DND-41 (cell line): ENCODE measurements at regions not wholly inside any gene's neighbourhood (a gene's known extent, or its start where the extent isn't known, plus 50 kb on each side); places are given as distances from the start of the nearest gene placed in this dataset.

Experiments
- ATAC-seq: fragments of 200-7000 bp; cut with Tn5 transposase; 3 replicates; pipeline ENCODE4 v1.9.1; 2021; ENCODE audit warnings: low read depth; ENCODE audit not compliant: insufficient read depth
- DNase-seq: peaks from one replicate; pipeline ENCODE4 v3.0.0-alpha.2; 2020
- H2AFZ ChIP-seq: 2 replicates; pipeline ENCODE4 v1.6.0; 2012; ENCODE audit warnings: low read depth, low read length
- H3K27ac ChIP-seq: 2 replicates; pipeline ENCODE4 v1.5.1; 2012; ENCODE audit warnings: low read length, inconsistent platforms
- H3K27me3 ChIP-seq: fragments of 200-600 bp; sonication (generic); 2 replicates; pipeline ENCODE4 v1.6.0; 2012; ENCODE audit warnings: low read length, mild to moderate bottlenecking, inconsistent platforms; ENCODE audit not compliant: insufficient read depth, poor library complexity
- H3K36me3 ChIP-seq: 2 replicates; pipeline ENCODE4 v1.5.1; 2012; ENCODE audit warnings: low read length, inconsistent platforms; ENCODE audit not compliant: insufficient read depth
- H3K4me1 ChIP-seq: 2 replicates; pipeline ENCODE4 v1.5.1; 2012; ENCODE audit warnings: mild to moderate bottlenecking, low read length; ENCODE audit not compliant: insufficient read depth
- H3K4me2 ChIP-seq: 2 replicates; pipeline ENCODE4 v1.6.0; 2012; ENCODE audit warnings: mild to moderate bottlenecking, moderate library complexity, low read length, inconsistent platforms; ENCODE audit not compliant: insufficient read depth
- H3K4me3 ChIP-seq, 2 experiments: fragments of 200-600 bp in 1 of 2; shearing (Covaris generic) in 1 of 2; 2 replicates each; pipeline ENCODE4 v1.5.1; 2012 to 2016; ENCODE audit warnings: inconsistent platforms in 2 of 2, low read length in 2 of 2, mild to moderate bottlenecking in 2 of 2, low read depth in 1 of 2, moderate library complexity in 1 of 2
- H3K79me2 ChIP-seq: 2 replicates; pipeline ENCODE4 v1.6.0; 2012; ENCODE audit warnings: low read length, inconsistent platforms; ENCODE audit not compliant: insufficient read depth
- H3K9ac ChIP-seq: 2 replicates; pipeline ENCODE4 v1.6.0; 2012; ENCODE audit warnings: low read depth, mild to moderate bottlenecking, inconsistent platforms, low read length, moderate library complexity
- H3K9me3 ChIP-seq: 2 replicates; pipeline ENCODE4 v1.5.1; 2012; ENCODE audit warnings: low read length, moderate library complexity, mild to moderate bottlenecking, inconsistent platforms; ENCODE audit not compliant: insufficient read depth, severe bottlenecking
- H4K20me1 ChIP-seq: 2 replicates; pipeline ENCODE4 v1.6.0; 2012; ENCODE audit warnings: low read length; ENCODE audit not compliant: insufficient read depth
- EZH2 ChIP-seq: IDR thresholded peaks from 3 replicates; pipeline ENCODE4 v1.6.1; 2012; ENCODE audit warnings: borderline replicate concordance, low read depth, mild to moderate bottlenecking, moderate library complexity, low read length, inconsistent platforms; ENCODE audit not compliant: severe bottlenecking
- TF ChIP-seq, protein P1 (sequence below): IDR thresholded peaks from 2 replicates; pipeline ENCODE4 v1.5.1; 2012; ENCODE audit warnings: borderline replicate concordance, low read length, moderate library complexity, mild to moderate bottlenecking; ENCODE audit not compliant: poor library complexity, severe bottlenecking; ENCODE audit errors: extremely low read depth

DNA sequence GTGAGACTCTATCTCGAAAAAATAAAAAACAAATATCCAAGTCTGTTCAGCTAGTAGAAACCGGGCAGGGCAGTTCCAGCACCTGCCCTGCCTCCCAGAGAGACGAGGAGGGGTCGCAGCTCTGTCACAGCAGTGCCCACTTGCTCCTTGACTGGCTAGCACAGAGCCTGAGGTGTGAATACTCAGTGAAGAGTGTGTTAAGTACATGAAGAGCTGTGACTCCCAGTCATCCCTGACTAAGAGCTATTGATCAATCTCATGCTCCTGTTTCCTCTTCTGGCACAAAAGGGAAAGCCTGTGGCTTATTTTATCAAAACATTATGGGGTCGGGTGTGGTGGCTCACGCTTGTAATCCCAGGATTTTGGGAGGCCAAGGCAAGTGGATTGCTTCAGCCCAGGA lies 83.0 kb upstream of the FZD7 start:
- Histone ChIP-seq H3K9me3 (no peaks in the 10 kb centered on the region), H3K36me3 (no peaks in the 10 kb centered on the region), H3K27ac (no peak overlapping the region), H2AFZ (no peak overlapping the region), H3K4me1 (no peaks in the 10 kb centered on the region), H4K20me1 (no peaks in the 10 kb centered on the region), H3K4me3 (no peak overlapping the region), H3K79me2 (no peaks in the 10 kb centered on the region), H3K27me3 (peaks cover 2% of the 10 kb centered on the region), H3K4me2 (no peak overlapping the region), H3K9ac (no peak overlapping the region)
- DNase-seq, result no peak
- ATAC-seq, result no peak
- TF ChIP-seq EZH2, result no peak
- TF ChIP-seq, protein P1, sequence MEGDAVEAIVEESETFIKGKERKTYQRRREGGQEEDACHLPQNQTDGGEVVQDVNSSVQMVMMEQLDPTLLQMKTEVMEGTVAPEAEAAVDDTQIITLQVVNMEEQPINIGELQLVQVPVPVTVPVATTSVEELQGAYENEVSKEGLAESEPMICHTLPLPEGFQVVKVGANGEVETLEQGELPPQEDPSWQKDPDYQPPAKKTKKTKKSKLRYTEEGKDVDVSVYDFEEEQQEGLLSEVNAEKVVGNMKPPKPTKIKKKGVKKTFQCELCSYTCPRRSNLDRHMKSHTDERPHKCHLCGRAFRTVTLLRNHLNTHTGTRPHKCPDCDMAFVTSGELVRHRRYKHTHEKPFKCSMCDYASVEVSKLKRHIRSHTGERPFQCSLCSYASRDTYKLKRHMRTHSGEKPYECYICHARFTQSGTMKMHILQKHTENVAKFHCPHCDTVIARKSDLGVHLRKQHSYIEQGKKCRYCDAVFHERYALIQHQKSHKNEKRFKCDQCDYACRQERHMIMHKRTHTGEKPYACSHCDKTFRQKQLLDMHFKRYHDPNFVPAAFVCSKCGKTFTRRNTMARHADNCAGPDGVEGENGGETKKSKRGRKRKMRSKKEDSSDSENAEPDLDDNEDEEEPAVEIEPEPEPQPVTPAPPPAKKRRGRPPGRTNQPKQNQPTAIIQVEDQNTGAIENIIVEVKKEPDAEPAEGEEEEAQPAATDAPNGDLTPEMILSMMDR, result no peak

DNA sequence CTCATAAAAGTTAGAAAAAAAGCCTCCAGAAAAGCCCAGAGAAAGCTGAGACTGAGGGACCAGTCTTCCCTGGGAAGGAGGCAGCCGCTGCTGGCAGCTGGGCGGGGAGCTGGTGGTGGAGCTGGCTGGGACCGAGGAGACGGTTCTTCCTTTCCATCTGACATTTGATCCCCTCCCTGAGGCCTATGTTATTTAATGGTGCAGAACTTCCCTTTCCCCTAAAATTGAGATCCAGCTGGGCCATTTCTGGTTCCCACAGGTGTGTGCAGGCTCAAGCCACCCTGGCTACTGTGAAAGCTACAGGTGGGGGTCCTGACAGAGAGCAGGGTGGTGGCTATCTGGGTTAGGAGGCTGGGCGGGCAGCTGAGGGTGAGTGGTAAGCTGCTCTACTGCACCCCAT lies 81.5 kb upstream of the FZD7 start:
- Histone ChIP-seq H3K36me3 (no peaks in the 10 kb centered on the region), H3K9ac (no peak overlapping the region), H2AFZ (no peak overlapping the region), H3K4me2 (no peak overlapping the region), H3K9me3 (no peaks in the 10 kb centered on the region), H3K4me1 (no peaks in the 10 kb centered on the region), H3K4me3 (no peak overlapping the region), H4K20me1 (no peaks in the 10 kb centered on the region), H3K27ac (no peak overlapping the region), H3K79me2 (no peaks in the 10 kb centered on the region), H3K27me3 (peaks cover 6% of the 10 kb centered on the region)
- TF ChIP-seq EZH2, result no peak
- TF ChIP-seq, protein P1, result no peak
- no peak for DNase-seq
- no peak for ATAC-seq

DNA sequence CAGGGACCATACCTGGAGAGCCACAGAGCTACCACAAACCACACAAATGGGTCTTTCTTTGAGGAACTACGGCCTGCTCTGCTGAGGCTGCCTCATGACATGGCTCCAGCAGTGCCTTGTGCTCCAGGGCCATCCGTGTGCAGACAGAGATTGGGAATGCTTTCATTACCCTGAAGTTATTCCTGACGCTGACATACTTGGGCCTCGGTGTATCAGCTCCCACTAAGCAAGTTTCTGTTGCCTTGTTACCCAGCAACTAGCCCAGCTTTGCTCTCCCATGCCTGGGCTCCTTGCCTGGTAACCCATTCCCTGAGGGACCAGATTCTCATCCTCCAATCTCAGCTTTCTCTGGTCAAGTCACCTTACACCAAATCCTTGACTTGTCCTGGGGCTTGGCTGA lies 80.3 kb upstream of the FZD7 start:
- TF ChIP-seq, protein P1, result no peak
- no peak for TF ChIP-seq EZH2
- Histone ChIP-seq H3K4me3 (no peak overlapping the region), H2AFZ (no peak overlapping the region), H3K4me2 (no peak overlapping the region), H3K27ac (no peak overlapping the region), H4K20me1 (no peaks in the 10 kb centered on the region), H3K9me3 (no peaks in the 10 kb centered on the region), H3K9ac (no peak overlapping the region), H3K27me3 (peaks cover 6% of the 10 kb centered on the region), H3K4me1 (no peaks in the 10 kb centered on the region), H3K79me2 (no peaks in the 10 kb centered on the region), H3K36me3 (no peaks in the 10 kb centered on the region)
- DNase-seq (no peak), ATAC-seq (no peak)

DNA sequence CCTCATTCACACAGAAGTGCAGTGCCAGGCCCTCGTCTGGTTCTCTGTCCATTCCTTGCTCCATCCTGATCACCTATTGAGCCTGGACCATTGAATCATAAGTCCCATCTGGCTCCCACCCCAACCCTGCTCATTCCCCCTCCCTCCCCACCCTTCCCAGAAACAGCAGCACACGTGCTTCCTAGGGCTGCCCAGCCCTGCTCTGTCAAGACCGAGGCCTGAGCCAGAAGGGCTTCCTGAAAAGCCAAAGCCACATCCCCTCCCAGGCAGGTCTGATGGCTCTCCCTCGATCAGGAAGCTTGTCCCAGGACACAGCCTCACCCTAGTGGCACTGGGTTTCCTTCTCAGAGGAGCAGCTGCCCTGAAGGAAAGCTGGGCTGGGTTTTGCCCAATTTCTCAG lies 79.8 kb upstream of the FZD7 start:
- no peak overlapping the region for H3K9ac ChIP-seq
- no peak for TF ChIP-seq EZH2
- TF ChIP-seq, protein P1, result no peak
- H3K4me3 ChIP-seq, result no peak overlapping the region
- H3K4me2 ChIP-seq, result no peak overlapping the region
- ATAC-seq (no peak), DNase-seq (no peak)
- no peaks in the 10 kb centered on the region for H3K9me3 ChIP-seq
- no peaks in the 10 kb centered on the region for H4K20me1 ChIP-seq
- H3K4me1 ChIP-seq, result no peaks in the 10 kb centered on the region
- no peak overlapping the region for H2AFZ ChIP-seq
- H3K27ac ChIP-seq, result no peak overlapping the region
- peaks cover 6% of the 10 kb centered on the region for H3K27me3 ChIP-seq
- no peaks in the 10 kb centered on the region for H3K79me2 ChIP-seq
- H3K36me3 ChIP-seq, result no peaks in the 10 kb centered on the region
